Mesenteric fat pad (tissue), 1 donor: ENCODE measurements at regions not wholly inside any gene's neighbourhood (a gene's known extent, or its start where the extent isn't known, plus 50 kb on each side); places are given as distances from the start of the nearest gene placed in this dataset.
A peak's percentile ranks its signal among the peaks of the same experiment; 100 is the strongest.

ENCODE experiments used
- DNase-seq: peaks from one replicate; pipeline ENCODE4 v3.0.0-alpha.2; 2020; ENCODE audit warnings: low spot score
- donor health status: DM: yes; HTN: yes; CAD: no.

DNA sequence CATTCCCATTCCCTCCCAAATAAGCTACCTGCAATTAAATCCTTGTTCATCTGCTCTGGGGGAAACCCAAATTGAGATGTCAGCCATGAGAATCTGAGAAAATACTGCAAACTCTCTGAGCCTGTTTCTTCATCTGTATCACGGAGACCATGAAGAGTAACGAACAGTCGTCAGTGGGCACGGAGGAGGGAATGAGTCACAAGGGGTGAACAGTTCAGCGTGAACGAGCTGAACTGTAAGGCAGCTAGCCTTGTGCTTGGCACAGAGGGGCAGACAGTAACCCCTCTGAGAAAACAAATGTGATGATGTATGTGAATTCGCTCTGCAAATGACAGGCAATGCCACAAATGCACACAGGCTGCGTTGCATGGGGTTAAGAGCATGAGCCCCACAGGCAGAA is 288.7 kb downstream of the FOXO1 start:
- DNase-seq = no peak

DNA sequence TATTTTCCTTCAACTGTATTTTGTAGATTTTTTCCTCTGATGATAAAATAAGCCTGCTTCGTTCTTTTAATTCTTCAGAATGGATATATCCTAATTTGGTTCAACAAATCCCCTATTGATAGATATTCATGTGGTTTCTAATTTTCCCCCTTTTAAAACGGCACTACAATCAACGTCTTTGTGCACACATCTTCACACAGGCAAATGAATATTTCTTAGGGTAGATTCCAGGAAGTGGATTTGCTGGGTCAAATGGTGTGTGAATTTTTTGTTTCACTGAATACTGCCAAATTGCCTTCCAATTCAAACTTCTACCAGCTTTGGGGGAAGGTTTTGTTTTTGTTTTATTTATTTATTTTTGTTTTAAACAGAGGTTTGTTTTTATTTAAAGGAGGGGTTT is 287.2 kb downstream of the FOXO1 start:
- no peak for DNase-seq

DNA sequence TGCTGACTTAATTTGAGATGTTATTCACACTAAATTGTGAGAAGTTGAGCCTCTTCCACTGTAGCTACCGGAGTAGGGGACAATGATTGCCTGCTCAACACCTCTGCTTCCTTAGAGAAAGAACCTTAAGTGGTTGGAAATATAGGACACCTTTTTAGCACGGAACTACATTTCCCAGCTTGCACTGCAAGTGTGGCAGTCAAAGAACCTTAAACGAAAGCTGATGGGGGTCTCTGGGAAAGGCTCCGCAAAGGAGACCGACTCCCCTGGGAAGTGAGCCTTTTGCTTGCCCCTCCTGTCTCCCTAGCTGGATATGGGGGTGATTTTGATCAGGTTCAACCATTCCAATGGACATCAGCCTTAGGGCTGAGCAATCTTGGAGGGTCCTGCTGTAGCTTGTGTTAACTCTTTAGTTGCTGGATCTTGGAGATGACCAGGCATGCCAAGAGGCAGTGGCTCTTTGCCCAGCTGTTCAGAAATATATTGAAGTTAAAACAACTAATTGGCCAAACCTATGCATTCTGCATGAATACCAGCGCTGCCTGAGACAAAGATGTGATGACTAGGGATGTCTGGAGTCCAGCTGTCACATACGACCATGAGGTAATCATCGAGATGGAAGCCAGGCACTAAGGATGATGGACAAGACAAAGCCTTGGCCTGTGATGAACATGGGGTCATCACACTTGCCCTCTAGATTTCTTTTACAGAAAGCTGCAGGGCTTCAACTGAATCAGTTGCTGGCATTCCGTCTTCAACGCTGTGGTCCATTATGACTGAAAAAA is 286.5 kb downstream of the FOXO1 start:
- no peak for DNase-seq

DNA sequence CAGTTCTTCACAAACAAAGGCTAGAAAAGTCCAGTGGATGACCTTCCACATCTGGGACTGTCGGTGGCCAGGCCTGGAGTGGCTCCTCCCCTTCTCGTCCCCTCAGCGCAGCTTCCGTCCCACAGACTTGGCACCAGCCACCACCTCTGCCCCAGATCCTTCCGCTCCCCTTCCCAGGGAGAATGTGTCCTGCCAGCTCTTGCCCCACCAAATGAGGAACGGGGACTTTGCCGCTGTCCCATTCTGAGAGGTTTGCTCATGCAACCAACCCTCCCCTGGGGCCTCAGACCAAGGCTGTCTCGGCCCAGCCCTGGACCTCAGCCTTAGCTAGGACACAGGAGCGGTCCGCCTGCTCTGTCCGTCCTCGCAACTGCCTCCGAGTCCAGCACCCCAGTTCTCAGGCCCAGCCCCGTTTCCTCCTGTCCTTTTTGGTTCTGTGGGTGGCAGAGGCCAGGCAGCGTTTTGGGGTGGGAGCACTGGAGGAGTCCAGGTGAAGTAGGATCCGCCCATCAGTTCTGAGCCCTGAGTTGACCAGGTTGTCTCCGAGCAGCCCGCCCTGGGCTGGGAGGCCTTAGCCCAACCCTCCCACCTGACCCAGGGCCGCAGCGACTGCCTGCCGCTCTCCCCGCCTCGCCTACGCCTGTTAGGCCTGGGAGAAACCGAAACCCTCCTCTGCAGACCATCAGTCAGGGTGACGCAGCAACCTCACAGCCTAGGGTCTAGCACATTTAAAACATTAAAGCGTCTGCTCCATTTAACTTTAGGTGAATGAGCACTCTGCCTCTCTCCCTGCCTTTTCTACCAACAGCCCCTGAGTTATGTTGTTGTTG is 284.3 kb downstream of the FOXO1 start:
- DNase-seq = no peak

DNA sequence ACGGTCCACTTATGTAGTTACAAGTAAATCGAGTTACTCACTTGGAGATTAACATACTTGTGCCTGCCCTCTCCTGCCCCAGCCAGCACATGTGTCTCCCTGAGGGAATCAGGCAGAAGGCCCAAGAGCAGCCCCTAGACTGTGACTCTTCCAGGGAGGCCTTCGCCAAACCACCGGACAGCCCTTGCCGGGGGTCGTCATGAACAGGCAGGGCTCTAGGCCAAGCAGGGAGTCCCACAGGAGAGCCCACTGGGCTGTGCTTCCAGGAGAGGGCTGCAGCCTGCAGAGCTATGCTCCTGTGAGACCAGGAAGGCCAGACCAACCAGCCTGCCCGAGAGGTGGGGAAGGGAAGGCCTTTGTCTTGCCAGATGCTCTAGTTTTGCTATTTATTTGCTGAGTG is 283.3 kb downstream of the FOXO1 start:
- DNase-seq = no peak

DNA sequence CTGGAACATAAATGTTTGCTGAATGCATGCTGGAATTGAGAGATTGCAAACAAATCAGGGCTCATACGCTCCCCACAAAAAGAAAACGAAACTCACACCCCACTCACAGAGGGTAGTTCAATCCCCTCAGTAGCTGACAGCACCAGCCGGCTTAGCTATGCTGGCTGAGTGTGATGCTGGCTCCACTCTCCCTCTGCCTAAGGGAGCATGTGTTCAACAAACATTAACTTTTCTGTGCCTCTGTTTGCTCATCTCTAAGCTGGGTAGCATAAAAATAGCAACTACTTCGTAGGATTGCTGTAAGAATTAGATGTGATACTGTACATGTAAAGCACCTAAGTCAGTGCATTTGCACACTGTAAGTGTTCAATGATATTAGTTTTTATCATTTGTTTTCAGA is 282.6 kb downstream of the FOXO1 start:
- DNase-seq = no peak

DNA sequence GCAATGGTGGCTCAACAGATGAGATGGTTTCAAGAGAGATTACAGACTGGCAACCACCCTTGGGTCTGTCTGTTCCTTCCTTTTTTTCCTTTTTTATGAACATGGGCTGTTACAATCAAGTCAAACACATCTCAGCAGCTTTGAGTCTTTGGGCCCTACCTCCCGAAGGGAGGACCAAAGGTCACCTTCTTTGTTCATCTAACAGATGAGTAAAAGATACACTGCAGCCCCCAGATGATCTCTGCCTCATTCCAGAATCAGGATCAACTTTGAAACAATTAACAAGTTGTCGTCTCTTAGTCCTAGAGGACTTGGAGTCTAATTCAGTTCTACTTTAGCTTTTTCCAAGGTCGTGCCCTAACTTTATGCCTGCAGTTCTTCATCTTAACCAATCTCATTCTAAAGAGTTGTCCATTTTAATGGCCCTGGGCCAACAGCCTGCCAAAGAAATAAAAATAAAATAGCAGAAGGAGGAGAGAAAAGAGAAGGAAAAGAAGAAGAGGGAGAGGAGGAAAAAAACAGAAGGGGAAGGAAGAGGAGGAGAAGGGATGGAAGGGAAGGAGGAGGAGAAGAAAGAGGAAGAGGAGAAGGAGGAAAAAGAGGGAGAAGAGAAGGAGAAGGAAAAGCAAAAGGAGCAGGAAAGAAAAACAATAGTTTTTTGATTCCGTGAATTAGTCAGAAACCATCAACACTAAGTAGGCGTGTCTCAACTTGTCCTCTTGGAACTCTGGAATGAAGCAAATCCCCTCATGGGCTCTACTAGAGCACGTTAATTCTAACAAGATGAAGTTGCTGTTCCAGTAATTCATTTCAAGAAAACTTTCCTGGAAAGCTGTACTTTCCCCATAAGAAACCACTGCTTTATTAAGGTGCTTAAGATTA is 281.2 kb downstream of the FOXO1 start:
- DNase-seq = no peak

DNA sequence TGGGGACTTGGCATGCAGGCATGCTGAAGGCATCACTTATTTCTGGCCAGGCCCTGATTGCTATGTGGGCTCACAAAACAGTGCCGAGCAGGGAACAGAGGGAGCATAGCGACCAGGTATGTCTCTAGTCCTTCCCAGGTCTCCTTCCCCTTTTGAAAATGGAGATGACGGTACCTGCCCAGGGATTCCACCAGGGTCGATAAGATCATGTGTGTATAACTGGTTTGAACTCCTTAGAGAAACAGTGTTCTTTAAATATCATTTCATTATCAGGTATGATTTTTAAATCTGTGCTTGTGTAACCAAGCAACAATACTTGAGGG is 280.6 kb downstream of the FOXO1 start:
- no peak for DNase-seq

DNA sequence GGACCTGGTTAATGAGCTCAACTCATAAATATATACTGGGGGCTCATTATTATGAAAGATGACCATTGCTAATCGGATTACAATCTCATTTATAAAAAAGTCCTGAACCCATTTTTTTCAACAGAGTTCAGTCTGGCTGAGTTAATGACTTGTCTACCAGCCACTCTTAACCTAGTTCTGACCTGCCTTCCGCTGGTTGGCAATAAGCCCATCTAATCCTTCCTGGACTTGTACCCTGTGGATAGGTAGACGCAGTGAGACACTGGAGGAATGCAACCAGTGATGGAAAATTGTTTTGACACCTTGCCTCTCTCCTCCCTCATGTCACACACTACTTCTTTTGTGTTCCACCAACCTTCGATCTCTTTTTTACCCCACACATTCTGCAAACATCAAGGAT is 279.9 kb downstream of the FOXO1 start:
- no peak for DNase-seq

DNA sequence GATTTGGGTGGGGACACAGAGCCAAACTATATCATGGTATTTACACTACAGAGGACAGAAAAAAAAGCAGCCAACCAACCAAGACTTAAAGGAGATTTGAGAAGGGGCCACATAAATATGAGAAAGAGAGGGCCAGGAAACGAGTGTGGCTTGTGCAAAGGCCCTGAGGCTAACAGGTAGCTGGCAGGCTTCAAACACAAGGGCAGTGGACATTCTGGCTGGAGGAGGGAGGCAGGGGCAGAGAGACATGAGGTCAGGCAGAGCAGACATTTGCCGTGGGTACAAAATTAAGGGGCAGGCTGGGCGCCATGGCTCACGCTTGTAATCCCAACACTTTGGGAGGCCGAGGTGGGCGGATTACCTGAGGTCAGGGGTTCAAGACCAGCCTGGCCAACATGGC is 278.7 kb downstream of the FOXO1 start:
- no peak for DNase-seq

DNA sequence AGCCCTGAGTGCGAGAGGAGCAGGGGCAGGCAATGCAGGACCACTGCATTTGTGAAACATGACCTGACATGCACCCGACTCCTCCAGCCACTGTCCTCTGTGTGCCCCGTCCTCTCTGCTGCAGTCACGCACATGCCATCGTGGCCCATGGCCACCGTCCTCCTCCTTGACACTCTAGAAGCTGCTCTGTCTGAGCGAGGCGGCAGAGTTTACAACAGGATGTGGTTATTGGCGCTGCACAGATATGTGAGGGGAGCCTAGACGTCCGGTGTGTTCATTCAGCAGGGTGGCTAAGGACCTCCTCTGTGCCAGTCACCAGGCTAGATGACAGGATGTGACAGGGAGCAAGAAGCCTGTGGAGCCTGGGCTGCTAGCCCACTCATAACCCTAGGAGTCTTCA is 277.8 kb downstream of the FOXO1 start:
- no peak for DNase-seq

DNA sequence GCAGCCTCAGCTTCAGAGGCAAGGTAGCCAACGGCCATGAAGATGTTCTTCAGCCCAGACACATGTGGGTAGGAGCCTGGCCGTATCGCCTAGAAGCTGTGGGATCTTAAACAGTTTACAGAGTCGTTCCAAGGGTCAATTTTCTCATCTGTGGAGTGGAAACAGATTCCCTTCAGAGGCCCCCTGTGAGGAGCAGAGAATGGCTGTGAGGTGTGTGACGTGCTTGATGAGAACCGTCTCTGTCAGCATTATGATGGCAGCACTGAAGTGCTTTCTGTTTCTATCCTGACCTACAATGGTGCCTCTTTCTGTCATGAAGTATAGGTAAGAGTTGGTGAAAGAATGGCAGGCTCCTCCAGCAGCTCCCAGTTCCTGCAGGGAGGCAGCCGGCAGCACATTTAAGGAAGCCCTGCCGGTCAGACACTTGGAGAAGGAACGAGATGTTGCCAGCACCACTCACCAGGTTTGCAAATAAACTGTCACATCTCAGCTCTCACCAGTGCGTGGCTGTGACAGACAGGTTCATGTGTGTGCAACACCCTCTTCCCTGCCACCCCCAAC is 277.3 kb downstream of the FOXO1 start:
- DNase-seq = no peak

DNA sequence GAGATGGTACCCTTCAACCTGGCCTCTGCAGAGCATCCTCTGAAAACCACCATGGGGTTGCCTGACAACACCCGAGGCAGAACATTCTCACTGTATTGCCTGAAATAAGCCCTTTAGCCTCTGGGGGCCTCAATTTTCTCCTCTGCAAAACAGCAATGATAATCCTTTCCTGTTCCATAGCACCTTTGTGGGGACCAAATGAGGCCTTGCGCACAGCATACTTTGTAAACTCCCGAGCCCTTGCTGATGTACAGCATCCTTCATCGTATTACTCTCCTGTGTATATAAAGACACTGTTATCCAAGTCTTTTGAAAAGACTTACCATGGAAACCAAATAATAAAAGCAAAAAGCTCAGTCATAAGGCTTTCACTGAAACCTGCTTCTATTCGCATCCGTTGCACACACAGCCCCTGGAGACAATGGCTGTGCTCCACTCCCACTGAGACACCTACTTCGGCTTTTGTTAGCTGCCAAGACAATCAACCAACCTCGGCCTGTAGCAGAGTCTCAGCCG is 276.0 kb downstream of the FOXO1 start:
- DNase-seq = no peak

DNA sequence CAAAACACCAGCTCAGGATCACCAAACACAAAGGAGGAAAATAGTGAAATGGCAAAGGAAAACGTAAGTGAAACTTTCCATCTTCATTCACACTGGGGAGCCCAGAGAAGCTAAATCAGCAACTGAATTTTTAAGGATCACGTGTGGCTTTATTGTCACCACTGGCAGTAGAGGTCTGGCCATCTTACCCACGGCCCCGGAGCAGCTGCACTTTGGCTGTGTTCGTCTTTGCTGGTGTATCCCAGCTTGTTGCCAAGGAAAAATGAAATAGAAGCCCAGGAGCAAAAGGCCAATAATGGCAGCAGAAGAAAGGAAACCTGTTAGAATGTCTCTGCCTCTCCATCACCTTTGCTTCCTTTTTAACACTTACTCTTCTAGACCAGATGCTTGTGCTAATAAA is 274.7 kb downstream of the FOXO1 start:
- no peak for DNase-seq

DNA sequence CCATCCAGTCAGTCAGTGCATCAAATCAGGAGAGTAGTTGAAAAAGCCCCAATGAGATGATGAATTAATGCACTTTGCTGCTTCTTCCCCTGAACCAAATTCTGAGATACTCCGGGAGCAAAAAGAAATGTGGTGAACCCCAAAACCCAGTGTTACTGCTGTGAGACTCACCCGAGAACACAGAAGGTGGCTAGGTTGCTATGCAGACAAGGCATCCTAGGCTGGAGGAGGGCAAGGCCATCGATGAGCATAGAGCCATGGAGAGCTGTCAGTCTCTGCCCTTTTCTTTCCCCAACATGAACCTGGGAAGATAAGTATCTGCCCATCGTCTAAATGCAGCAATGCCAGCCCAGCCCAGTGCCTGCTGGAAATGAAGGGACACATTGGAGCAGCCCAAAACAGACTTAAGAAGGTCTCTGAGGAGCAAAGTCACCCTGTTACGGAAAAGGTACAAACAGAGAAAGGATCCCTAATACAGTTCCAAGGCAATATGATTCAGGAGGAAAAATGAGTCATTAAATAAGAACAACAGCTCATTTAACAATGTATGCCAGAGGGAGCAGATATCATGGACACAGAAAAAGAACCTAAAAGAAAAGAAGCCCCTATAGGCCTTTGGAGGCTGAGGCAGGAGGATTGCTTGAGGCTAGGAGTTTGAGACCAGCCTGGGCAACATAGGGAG is 272.0 kb downstream of the FOXO1 start:
- no peak for DNase-seq

DNA sequence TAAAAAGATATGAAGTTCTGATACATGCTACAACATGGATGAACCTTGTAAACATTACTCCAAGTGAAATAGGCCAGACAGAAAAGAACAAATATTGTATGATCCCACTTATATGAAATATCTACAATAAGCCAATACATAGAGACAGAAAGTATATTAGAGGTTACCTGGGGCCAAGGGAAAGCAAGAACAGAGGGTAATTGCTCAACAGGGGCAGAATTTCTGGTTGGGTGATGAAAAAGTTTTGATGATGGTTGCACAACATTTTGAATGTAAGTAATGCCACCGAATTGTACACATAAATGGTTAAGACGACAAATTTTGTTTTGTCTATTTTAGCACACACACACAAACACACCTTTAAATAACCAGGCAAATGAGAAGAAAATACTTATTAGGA is 268.4 kb downstream of the FOXO1 start:
- no peak for DNase-seq

DNA sequence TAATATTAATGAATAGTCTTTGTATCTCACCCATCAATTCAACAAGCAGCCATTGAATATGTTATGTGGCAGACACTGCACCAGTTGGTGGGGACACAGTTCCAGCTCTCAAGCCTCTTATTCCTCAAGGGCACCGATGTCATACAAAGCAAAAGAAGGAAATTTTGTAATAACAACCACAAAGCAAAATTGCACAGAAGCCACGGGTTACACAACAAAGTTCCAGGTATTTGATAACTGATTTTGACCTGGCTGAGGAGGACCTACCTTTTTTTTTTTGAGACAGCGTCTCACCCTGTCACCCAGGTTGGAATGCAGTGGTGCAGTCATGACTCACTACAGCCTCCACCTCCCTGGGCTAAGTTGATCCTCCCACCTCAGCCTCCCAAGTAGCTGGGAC is 266.7 kb downstream of the FOXO1 start:
- DNase-seq = no peak

DNA sequence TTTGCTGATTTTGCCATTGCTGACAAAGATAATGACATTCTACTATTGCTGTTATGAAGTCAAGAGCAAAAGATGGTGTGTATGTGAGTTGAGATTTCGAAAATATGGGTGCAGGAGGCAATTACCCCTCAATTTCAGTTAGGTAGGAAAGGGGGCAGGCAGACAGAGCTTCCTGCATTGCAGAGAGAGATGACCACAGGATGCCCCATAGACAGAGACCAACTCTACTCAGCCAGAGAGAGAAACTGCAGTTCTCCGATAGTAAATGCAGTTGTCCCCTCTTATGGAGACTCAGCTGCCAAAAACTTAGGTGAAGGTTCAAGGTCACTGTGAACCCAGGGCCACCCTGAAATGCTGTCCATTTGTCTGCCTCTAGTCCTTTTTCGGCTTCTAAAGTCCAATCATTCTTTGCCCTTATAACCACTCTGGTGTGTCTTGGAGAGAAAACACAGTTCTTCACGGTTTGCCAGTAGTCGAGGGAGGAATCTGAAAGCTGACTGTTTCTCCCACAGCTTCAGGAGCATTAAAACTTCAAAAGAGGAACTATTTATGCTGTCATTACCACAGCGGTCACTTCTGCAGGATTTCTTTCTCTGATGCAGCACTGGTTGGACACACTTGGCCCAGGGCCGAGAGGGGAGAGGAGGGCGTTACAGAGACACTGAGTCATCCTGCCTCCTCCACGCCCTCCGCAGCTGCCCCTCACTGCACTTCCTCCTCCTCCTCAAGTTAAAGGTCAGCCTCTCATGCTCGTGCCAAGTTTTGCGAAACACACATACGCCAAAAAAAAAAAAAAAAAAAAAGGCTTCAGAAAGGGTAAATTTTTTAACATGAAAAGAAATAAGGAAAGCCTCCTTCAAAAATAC is 264.3 kb downstream of the FOXO1 start:
- peak; percentile 95 for DNase-seq

DNA sequence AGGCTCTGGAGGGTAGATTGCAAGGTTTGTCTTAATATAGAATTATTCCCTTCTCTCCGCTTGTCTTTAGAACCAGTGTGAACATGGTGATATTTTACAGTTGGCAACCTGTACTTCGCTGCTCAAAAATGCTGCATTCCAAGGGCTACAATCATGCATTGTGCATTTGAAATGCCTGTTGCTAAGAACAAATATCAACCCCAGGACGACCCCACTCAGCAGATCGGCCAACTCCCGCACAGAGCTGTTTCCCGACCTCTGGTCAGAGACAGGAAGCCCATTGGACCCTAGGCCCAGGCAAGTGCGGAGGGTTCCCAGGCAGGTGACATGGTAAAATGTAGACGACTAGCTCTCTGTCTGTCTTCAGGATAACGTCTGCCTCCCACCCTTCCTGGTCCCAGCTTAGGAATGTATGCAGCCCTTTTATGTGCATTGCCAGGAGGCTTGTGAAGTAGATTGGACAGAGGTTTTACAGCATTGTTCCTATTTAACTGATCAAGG is 263.5 kb downstream of the FOXO1 start:
- no peak for DNase-seq
